ENCODE measurements at regions not wholly inside any gene's neighbourhood (a gene's known extent, or its start where the extent isn't known, plus 50 kb on each side); places are given as distances from the start of the nearest gene placed in this dataset.

- no peak for DNase-seq (ENCODE audit: low spot score)
- in situ Hi-C loops (cut with MboI; ENCODE audit: low sequenced_read_pairs, unreplicated experiment): no loop called here
- TF ChIP-seq CTCF (IDR thresholded peaks at IDR 0.05; ENCODE audit: borderline replicate concordance, control extremely low read depth, extremely low read depth, insufficient read depth, missing control alignments): no peak
Observed at GRCh38 chr1:98232678-98233077, 311.8 kb upstream of the DPYD start.

- in situ Hi-C loops (cut with MboI; ENCODE audit: low sequenced_read_pairs, unreplicated experiment): no loop called here
- no peak for TF ChIP-seq CTCF (IDR thresholded peaks at IDR 0.05; ENCODE audit: borderline replicate concordance, control extremely low read depth, extremely low read depth, insufficient read depth, missing control alignments)
- DNase-seq (ENCODE audit: low spot score): no peak
Observed at GRCh38 chr1:98222706-98223105, 301.9 kb upstream of the DPYD start.

GRCh38 chr1:98221923-98222322 lies 301.1 kb upstream of the DPYD start:
- DNase-seq (ENCODE audit: low spot score): no peak
- TF ChIP-seq CTCF (IDR thresholded peaks at IDR 0.05; ENCODE audit: borderline replicate concordance, control extremely low read depth, extremely low read depth, insufficient read depth, missing control alignments): no peak
- in situ Hi-C loops (cut with MboI; ENCODE audit: low sequenced_read_pairs, unreplicated experiment): no loop called here

GRCh38 chr1:98217601-98218000 lies 296.8 kb upstream of the DPYD start:
- TF ChIP-seq CTCF (IDR thresholded peaks at IDR 0.05; ENCODE audit: borderline replicate concordance, control extremely low read depth, extremely low read depth, insufficient read depth, missing control alignments): no peak
- in situ Hi-C loops (cut with MboI; ENCODE audit: low sequenced_read_pairs, unreplicated experiment): no loop called here
- no peak for DNase-seq (ENCODE audit: low spot score)

- no peak for DNase-seq (ENCODE audit: low spot score)
- TF ChIP-seq CTCF (IDR thresholded peaks at IDR 0.05; ENCODE audit: borderline replicate concordance, control extremely low read depth, extremely low read depth, insufficient read depth, missing control alignments): no peak
- in situ Hi-C loops (cut with MboI; ENCODE audit: low sequenced_read_pairs, unreplicated experiment): no loop called here
Observed at GRCh38 chr1:98216304-98216703, 295.5 kb upstream of the DPYD start.

- TF ChIP-seq CTCF (IDR thresholded peaks at IDR 0.05; ENCODE audit: borderline replicate concordance, control extremely low read depth, extremely low read depth, insufficient read depth, missing control alignments): no peak
- DNase-seq (ENCODE audit: low spot score): no peak
- in situ Hi-C loops (cut with MboI; ENCODE audit: low sequenced_read_pairs, unreplicated experiment): no loop called here
Observed at GRCh38 chr1:98211271-98211845, 290.5 kb upstream of the DPYD start.

GRCh38 chr1:98210563-98210962 lies 289.7 kb upstream of the DPYD start:
- in situ Hi-C loops (cut with MboI; ENCODE audit: low sequenced_read_pairs, unreplicated experiment): no loop called here
- no peak for TF ChIP-seq CTCF (IDR thresholded peaks at IDR 0.05; ENCODE audit: borderline replicate concordance, control extremely low read depth, extremely low read depth, insufficient read depth, missing control alignments)
- no peak for DNase-seq (ENCODE audit: low spot score)

All from GM13976 (cell line).